Activated naive CD8-positive, alpha-beta T cell treated with anti-CD3 and anti-CD28 coated beads, Interleukin-2, amount 50 U/mL, for 24 hours (primary cell): ENCODE measurements at regions not wholly inside any gene's neighbourhood (a gene's known extent, or its start where the extent isn't known, plus 50 kb on each side); places are given as distances from the start of the nearest gene placed in this dataset.
"Not testable (repeated sequence)": the region's sequence is repeated elsewhere in the genome, so short reads cannot be mapped to it uniquely, and the experiment has no call there.

Experiments
- ATAC-seq: fragments of 150-1000 bp; cut with Tn5 transposase; one replicate; pipeline ENCODE4 v1.10.0; 2021
- DNase-seq: peaks from one replicate; pipeline ENCODE4 v3.0.0; 2021
- H3K27ac Mint-ChIP-seq: one replicate; pipeline ENCODE4 v1.8.0; 2021; ENCODE audit warnings: mild to moderate bottlenecking, mixed read lengths
- H3K27me3 Mint-ChIP-seq: one replicate; pipeline ENCODE4 v1.8.0; 2021; ENCODE audit warnings: mixed read lengths
- H3K36me3 Mint-ChIP-seq: one replicate; pipeline ENCODE4 v1.8.0; 2021; ENCODE audit warnings: low read depth, mixed read lengths
- H3K4me1 Mint-ChIP-seq: one replicate; pipeline ENCODE4 v1.8.0; 2021; ENCODE audit warnings: mixed read lengths
- H3K4me3 Mint-ChIP-seq: one replicate; pipeline ENCODE4 v1.8.0; 2021; ENCODE audit warnings: mild to moderate bottlenecking, moderate library complexity, mixed read lengths
- H3K9me3 Mint-ChIP-seq: one replicate; pipeline ENCODE4 v1.8.0; 2021; ENCODE audit warnings: mixed read lengths

DNA sequence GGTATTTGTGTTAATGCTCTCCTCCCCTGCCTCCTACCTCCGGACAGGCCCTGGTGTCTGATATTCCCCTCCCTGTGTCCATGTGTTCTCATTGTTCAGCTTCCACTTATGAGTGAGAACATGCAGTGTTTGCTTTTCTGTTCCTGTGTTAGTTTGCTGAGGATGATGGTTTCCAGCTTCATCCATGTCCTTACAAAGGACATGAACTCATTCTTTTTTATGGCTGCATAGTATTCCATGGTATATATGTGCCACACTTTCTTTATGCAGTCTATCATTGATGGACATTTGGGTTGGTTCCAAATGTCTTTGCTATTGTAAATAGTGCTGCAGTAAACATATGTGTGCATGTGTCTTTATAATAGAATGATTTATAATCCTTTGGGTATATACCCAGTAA, 105.2 kb upstream of the SNX2 start:
- not testable (repeated sequence) for H3K36me3 Mint-ChIP-seq, H3K4me1 Mint-ChIP-seq, H3K27me3 Mint-ChIP-seq, H3K4me3 Mint-ChIP-seq, H3K9me3 Mint-ChIP-seq, ATAC-seq, DNase-seq, H3K27ac Mint-ChIP-seq

GRCh38 chr5:122673343-122673742, 101.5 kb upstream of the SNX2 start:
- H3K4me3 Mint-ChIP-seq: no peak overlapping the region
- H3K4me1 Mint-ChIP-seq: no peaks in the 10 kb centered on the region
- ATAC-seq (no peak), DNase-seq (no peak)
- no peaks in the 10 kb centered on the region for H3K36me3 Mint-ChIP-seq
- peaks cover 13% of the 10 kb centered on the region for H3K9me3 Mint-ChIP-seq
- no peak overlapping the region for H3K27ac Mint-ChIP-seq
- peaks cover 3% of the 10 kb centered on the region for H3K27me3 Mint-ChIP-seq

- ATAC-seq (no peak), DNase-seq (no peak)
- no peaks in the 10 kb centered on the region for H3K4me1 Mint-ChIP-seq
- H3K36me3 Mint-ChIP-seq: no peaks in the 10 kb centered on the region
- H3K27ac Mint-ChIP-seq: no peak overlapping the region
- no peak overlapping the region for H3K4me3 Mint-ChIP-seq
- H3K9me3 Mint-ChIP-seq: peaks cover 13% of the 10 kb centered on the region
- peaks cover 3% of the 10 kb centered on the region for H3K27me3 Mint-ChIP-seq
Observed at GRCh38 chr5:122674385-122674784, 100.5 kb upstream of the SNX2 start.

GRCh38 chr5:122680623-122681350, 94.1 kb upstream of the SNX2 start:
- no peaks in the 10 kb centered on the region for H3K4me1 Mint-ChIP-seq
- no peak for ATAC-seq

DNA sequence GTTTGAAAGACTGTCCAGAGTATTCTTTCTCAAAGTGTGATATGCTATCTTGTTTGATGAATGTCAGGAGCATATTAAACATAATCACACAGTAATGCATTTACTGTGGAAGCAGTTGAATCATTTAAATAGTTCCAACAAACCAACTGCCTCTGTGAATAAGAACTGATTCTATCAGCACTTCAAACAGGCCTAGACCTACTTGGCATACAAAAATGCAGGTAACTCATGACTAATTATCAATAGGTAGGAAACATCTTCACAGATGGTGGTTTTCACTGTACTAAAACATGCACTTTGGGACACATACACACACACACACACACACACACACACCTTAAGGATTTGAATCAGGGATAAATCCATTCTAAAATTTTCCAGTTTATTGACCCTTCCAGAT, 91.2 kb upstream of the SNX2 start:
- H3K4me1 Mint-ChIP-seq: no peaks in the 10 kb centered on the region
- H3K4me3 Mint-ChIP-seq: no peak overlapping the region
- H3K27me3 Mint-ChIP-seq: peaks cover 12% of the 10 kb centered on the region
- H3K36me3 Mint-ChIP-seq: no peaks in the 10 kb centered on the region
- no peak for DNase-seq
- H3K9me3 Mint-ChIP-seq: no peaks in the 10 kb centered on the region
- ATAC-seq: no peak
- no peak overlapping the region for H3K27ac Mint-ChIP-seq

More at GRCh38 chr5:122680623-122681350, 94.1 kb upstream of the SNX2 start:
- DNase-seq: no peak
- Mint-ChIP-seq H3K4me3 (no peak overlapping the region), H3K27me3 (peaks cover 10% of the 10 kb centered on the region), H3K9me3 (no peaks in the 10 kb centered on the region), H3K36me3 (no peaks in the 10 kb centered on the region), H3K27ac (no peak overlapping the region)

GRCh38 chr5:122690266-122690665, 84.6 kb upstream of the SNX2 start:
- no peaks in the 10 kb centered on the region for H3K36me3 Mint-ChIP-seq
- H3K27me3 Mint-ChIP-seq: peaks cover 2% of the 10 kb centered on the region
- no peak overlapping the region for H3K27ac Mint-ChIP-seq
- ATAC-seq (no peak), DNase-seq (no peak)
- H3K9me3 Mint-ChIP-seq: no peaks in the 10 kb centered on the region
- H3K4me1 Mint-ChIP-seq: no peaks in the 10 kb centered on the region
- no peak overlapping the region for H3K4me3 Mint-ChIP-seq

GRCh38 chr5:122691931-122692330, 82.9 kb upstream of the SNX2 start:
- H3K4me3 Mint-ChIP-seq: no peak overlapping the region
- DNase-seq (no peak), ATAC-seq (no peak)
- H3K27ac Mint-ChIP-seq: no peak overlapping the region
- H3K27me3 Mint-ChIP-seq: peaks cover 2% of the 10 kb centered on the region
- no peaks in the 10 kb centered on the region for H3K36me3 Mint-ChIP-seq
- H3K4me1 Mint-ChIP-seq: peaks cover under 1% of the 10 kb centered on the region
- no peaks in the 10 kb centered on the region for H3K9me3 Mint-ChIP-seq

DNA sequence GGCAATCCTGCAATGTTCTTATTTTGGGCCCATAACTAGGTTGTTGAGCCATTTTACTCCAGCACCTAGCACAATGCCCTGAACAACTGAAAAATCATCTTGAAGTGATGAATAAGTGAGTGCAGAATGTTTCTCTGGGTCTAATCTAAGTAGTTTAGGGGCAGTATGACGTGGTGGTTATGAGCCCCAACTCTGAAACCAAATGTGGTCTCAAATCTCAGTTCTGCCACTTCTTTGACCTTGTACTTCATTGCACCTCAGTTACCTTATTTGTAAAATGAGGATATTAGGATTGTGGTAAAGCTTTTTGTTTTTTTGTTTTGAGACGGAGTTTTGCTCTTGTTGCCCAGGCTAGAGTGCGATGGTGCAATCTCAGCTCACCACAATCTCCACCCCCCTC, 80.9 kb upstream of the SNX2 start:
- peaks cover 2% of the 10 kb centered on the region for H3K4me1 Mint-ChIP-seq
- no peaks in the 10 kb centered on the region for H3K27me3 Mint-ChIP-seq
- H3K9me3 Mint-ChIP-seq: no peaks in the 10 kb centered on the region
- no peak overlapping the region for H3K4me3 Mint-ChIP-seq
- ATAC-seq: no peak
- H3K27ac Mint-ChIP-seq: no peak overlapping the region
- no peaks in the 10 kb centered on the region for H3K36me3 Mint-ChIP-seq
- no peak for DNase-seq

DNA sequence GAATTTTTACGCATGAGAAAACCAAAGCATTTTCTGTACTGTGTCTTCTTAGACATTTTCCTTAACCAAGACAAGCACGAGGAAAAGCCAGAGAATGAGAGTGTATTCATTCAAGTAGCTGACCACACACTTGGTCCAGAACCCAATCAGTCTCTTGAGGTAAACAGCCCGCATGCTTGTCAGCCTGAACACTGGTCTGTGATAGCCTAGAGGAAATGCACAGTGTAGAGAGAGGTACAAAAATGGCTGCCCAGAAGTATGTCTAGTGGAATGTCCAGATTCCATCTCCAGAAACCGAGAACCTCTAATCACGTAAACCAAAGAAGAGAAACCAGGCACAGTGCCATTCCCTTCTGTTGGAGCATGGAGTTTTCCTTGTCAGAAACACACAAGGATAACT, 80.0 kb upstream of the SNX2 start:
- DNase-seq (no peak), ATAC-seq (no peak)
- Mint-ChIP-seq H3K27me3 (no peaks in the 10 kb centered on the region), H3K4me3 (no peak overlapping the region), H3K27ac (no peak overlapping the region), H3K4me1 (peaks cover 2% of the 10 kb centered on the region), H3K9me3 (no peaks in the 10 kb centered on the region), H3K36me3 (no peaks in the 10 kb centered on the region)

DNA sequence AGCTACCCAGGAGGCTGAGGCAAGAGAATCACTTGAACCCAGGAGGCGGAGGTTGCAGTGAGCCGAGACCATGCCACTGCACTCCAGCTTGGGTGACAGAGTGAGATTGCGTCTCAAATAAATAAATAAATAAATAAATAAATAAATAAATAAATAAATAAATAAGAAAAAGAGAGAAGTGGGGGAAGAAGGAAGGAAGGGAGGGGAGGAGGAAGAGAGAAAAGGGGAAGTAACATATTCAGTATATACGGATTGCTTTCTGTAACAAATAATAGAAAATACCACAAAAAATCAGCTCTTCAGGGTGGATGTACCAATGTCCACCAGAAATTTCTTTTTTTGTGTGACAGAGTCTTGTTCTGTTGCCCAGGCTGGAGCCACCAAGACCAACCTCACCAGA, 78.1 kb upstream of the SNX2 start:
- H3K36me3 Mint-ChIP-seq, DNase-seq, ATAC-seq, H3K27ac Mint-ChIP-seq, H3K4me3 Mint-ChIP-seq, H3K4me1 Mint-ChIP-seq, H3K27me3 Mint-ChIP-seq, H3K9me3 Mint-ChIP-seq: not testable (repeated sequence)

DNA sequence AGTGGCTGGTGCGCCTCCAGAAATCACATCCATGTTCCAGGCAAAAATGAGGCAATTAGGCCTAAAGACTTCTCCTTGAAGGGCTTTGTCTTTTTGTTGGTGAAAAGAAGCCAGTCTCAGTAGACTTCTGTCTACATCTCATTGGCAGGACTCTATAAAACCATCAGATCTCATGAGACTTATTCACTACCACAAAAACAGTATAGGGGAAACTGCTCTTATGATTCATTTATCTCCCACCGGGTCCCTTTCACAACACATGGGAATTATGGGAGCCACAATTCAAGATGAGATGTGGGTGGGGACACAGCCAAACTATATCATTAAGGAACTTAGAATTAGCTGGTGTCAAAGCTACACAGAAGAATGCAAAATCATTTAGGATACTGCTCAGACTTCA, 77.7 kb upstream of the SNX2 start:
- Mint-ChIP-seq H3K9me3 (no peaks in the 10 kb centered on the region), H3K36me3 (no peaks in the 10 kb centered on the region), H3K27ac (no peak overlapping the region), H3K27me3 (no peaks in the 10 kb centered on the region), H3K4me3 (no peak overlapping the region), H3K4me1 (peaks cover 12% of the 10 kb centered on the region)
- DNase-seq (no peak), ATAC-seq (no peak)

DNA sequence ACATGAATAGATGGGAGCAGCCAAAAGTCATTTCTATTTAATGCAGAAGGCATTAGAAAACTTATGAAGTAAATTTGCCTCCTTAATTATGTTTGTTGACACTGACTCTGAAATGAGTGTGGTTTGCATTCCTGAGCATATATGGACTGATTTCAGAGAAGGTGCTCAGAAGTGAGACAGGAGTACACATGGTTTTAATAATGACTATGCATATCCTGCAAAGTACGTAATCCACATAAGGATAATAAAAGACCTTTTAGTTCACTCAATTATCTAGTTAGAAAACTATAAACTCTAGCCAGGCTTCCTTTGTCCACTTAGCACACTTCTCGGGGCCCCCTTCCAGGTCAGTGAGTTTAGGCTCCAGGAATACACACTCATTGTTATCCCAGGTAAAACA, 75.7 kb upstream of the SNX2 start:
- Mint-ChIP-seq H3K4me3 (no peak overlapping the region), H3K9me3 (no peaks in the 10 kb centered on the region), H3K27ac (no peak overlapping the region), H3K36me3 (no peaks in the 10 kb centered on the region), H3K4me1 (peaks cover 22% of the 10 kb centered on the region), H3K27me3 (no peaks in the 10 kb centered on the region)
- DNase-seq (no peak), ATAC-seq (no peak)

- Mint-ChIP-seq H3K27ac (peak overlapping the region; percentile 81), H3K9me3 (no peaks in the 10 kb centered on the region), H3K36me3 (no peaks in the 10 kb centered on the region), H3K4me3 (no peak overlapping the region), H3K27me3 (no peaks in the 10 kb centered on the region), H3K4me1 (peaks cover 22% of the 10 kb centered on the region)
- peak; percentile 9 for DNase-seq
- ATAC-seq: peak; percentile 77
Observed at GRCh38 chr5:122701640-122702523, 73.0 kb upstream of the SNX2 start.

DNA sequence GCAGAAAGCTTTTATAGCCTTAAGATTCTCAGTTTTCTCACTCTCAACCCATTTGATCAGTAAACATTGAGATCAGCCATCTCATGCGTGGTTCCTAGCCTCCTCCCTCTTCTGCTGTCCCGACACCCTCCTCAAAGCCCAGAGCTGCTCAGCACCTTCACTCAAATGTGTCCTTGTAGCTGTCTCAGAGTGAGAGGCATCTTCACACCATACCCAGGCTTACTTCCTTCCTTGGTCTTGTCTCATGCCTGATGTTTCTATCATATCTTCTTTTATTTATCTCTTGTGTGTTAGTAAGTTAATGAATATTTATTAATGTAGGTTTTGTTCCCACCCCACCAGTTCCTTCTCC, 72.4 kb upstream of the SNX2 start:
- H3K27me3 Mint-ChIP-seq: no peaks in the 10 kb centered on the region
- ATAC-seq (peak; percentile 50), DNase-seq (no peak)
- H3K4me3 Mint-ChIP-seq: no peak overlapping the region
- no peaks in the 10 kb centered on the region for H3K36me3 Mint-ChIP-seq
- no peaks in the 10 kb centered on the region for H3K9me3 Mint-ChIP-seq
- H3K4me1 Mint-ChIP-seq: peaks cover 20% of the 10 kb centered on the region
- peak overlapping the region; percentile 49 for H3K27ac Mint-ChIP-seq

DNA sequence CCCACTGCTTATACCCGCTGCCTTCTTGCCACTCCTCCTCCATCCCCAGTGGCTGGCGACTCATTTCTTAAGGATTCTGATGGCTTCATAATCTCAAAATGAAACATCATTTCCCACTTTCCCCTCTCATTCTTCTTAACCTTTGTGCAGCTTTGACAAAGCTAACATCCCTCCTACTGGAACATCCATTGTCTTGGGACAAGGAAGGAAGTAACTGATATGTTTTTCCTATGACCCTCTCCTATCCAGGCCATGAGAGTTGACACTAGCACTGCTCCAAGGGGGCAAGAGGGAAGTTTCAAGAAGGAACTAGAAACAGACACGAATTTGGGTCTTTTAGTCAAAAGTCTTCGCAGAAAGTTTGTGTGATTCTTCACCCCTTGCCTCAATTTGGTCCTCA, 71.7 kb upstream of the SNX2 start:
- no peaks in the 10 kb centered on the region for H3K9me3 Mint-ChIP-seq
- no peak overlapping the region for H3K27ac Mint-ChIP-seq
- H3K36me3 Mint-ChIP-seq: no peaks in the 10 kb centered on the region
- DNase-seq (no peak), ATAC-seq (no peak)
- peaks cover 2% of the 10 kb centered on the region for H3K27me3 Mint-ChIP-seq
- H3K4me1 Mint-ChIP-seq: peaks cover 20% of the 10 kb centered on the region
- no peak overlapping the region for H3K4me3 Mint-ChIP-seq
